ENCODE measurements at regions not wholly inside any gene's neighbourhood (a gene's known extent, or its start where the extent isn't known, plus 50 kb on each side); places are given as distances from the start of the nearest gene placed in this dataset.
"Not testable (repeated sequence)": the region's sequence is repeated elsewhere in the genome, so short reads cannot be mapped to it uniquely, and the experiment has no call there.

- Histone ChIP-seq H3K36me3 (no peaks in the 10 kb centered on the region), H3K27ac (replicated peaks in 1 of 4) (no peak overlapping the region), H3K9me3 (no peaks in the 10 kb centered on the region), H3K4me1 (no peaks in the 10 kb centered on the region), H3K27me3 (no peaks in the 10 kb centered on the region), H3K4me3 (no peak overlapping the region)
- WGBS = 89% methylated on average over 1 of the region's 1 CpG
- no peak for DNase-seq (ENCODE audit: extremely low spot score)
- TF ChIP-seq EP300 (IDR thresholded peaks at IDR 0.05) = no peak
- TF ChIP-seq POLR2A (IDR thresholded peaks at IDR 0.05; ENCODE audit: low read depth) = no peak
- TF ChIP-seq POLR2AphosphoS5 (IDR thresholded peaks at IDR 0.05) = no peak
- no peak for TF ChIP-seq CTCF (IDR thresholded peaks at IDR 0.05)
- intact Hi-C loops (cut with DNase I) = no loop called here
These were observed 75.6 kb upstream of the GRIN3A start for GRCh38 chr9:101814064-101814463.

GRCh38 chr9:101807879-101808278, 69.4 kb upstream of the GRIN3A start:
- H3K4me1 ChIP-seq; H3K9me3 ChIP-seq; H3K4me3 ChIP-seq; H3K27me3 ChIP-seq; H3K27ac ChIP-seq (replicated peaks in 1 of 4); intact Hi-C loops (cut with DNase I); DNase-seq (ENCODE audit: extremely low spot score); H3K36me3 ChIP-seq: not testable (repeated sequence)
- 100% methylated on average over 1 of the region's 4 CpGs for WGBS

- H3K4me1 ChIP-seq = no peaks in the 10 kb centered on the region
- no peak for TF ChIP-seq POLR2AphosphoS5 (IDR thresholded peaks at IDR 0.05)
- TF ChIP-seq CTCF (IDR thresholded peaks at IDR 0.05) = no peak
- TF ChIP-seq EP300 (IDR thresholded peaks at IDR 0.05) = no peak
- no peak for TF ChIP-seq POLR2A (IDR thresholded peaks at IDR 0.05; ENCODE audit: low read depth)
- intact Hi-C loops (cut with DNase I) = no loop called here
- H3K4me3 ChIP-seq = no peak overlapping the region
- no peak for DNase-seq (ENCODE audit: extremely low spot score)
- no peaks in the 10 kb centered on the region for H3K27me3 ChIP-seq
- H3K27ac ChIP-seq (replicated peaks in 1 of 4) = no peak overlapping the region
- WGBS = 52% methylated on average over 5 of the region's 5 CpGs
- H3K36me3 ChIP-seq = no peaks in the 10 kb centered on the region
- peaks cover 0 to 4% (median 0%) of the 10 kb centered on the region in 4 donors for H3K9me3 ChIP-seq
These were observed 57.6 kb upstream of the GRIN3A start for GRCh38 chr9:101796044-101796443.

- Histone ChIP-seq H3K27ac (replicated peaks in 1 of 4) (no peak overlapping the region), H3K9me3 (peaks cover 0 to 4% (median 0%) of the 10 kb centered on the region in 4 donors), H3K36me3 (no peaks in the 10 kb centered on the region), H3K27me3 (no peaks in the 10 kb centered on the region), H3K4me3 (no peak overlapping the region), H3K4me1 (no peaks in the 10 kb centered on the region)
- 78% methylated on average over 2 of the region's 2 CpGs for WGBS
- no peak for DNase-seq (ENCODE audit: extremely low spot score)
- TF ChIP-seq POLR2A (IDR thresholded peaks at IDR 0.05; ENCODE audit: low read depth) (no peak), CTCF (IDR thresholded peaks at IDR 0.05) (no peak), EP300 (IDR thresholded peaks at IDR 0.05) (no peak), POLR2AphosphoS5 (IDR thresholded peaks at IDR 0.05) (no peak)
- intact Hi-C loops (cut with DNase I) = no loop called here
These were observed 56.7 kb upstream of the GRIN3A start for GRCh38 chr9:101795147-101795546.

GRCh38 chr9:101792475-101792874, 54.0 kb upstream of the GRIN3A start:
- Histone ChIP-seq H3K27me3 (no peaks in the 10 kb centered on the region), H3K4me3 (no peak overlapping the region), H3K36me3 (no peaks in the 10 kb centered on the region), H3K27ac (replicated peaks in 1 of 4) (no peak overlapping the region), H3K9me3 (peaks cover 0 to 4% (median 0%) of the 10 kb centered on the region in 4 donors), H3K4me1 (peaks cover 0 to 4% (median 0%) of the 10 kb centered on the region in 4 donors)
- intact Hi-C loops (cut with DNase I) = no loop called here
- 87% methylated on average over 3 of the region's 3 CpGs for WGBS
- DNase-seq (ENCODE audit: extremely low spot score) = no peak
- TF ChIP-seq CTCF (IDR thresholded peaks at IDR 0.05) (no peak), POLR2A (IDR thresholded peaks at IDR 0.05; ENCODE audit: low read depth) (no peak), EP300 (IDR thresholded peaks at IDR 0.05) (no peak), POLR2AphosphoS5 (IDR thresholded peaks at IDR 0.05) (no peak)

All from esophagus muscularis mucosa (tissue), 4 donors.